ENCODE measurements at regions not wholly inside any gene's neighbourhood (a gene's known extent, or its start where the extent isn't known, plus 50 kb on each side); places are given as distances from the start of the nearest gene placed in this dataset.

GRCh38 chr4:101593666-101594065, 196.9 kb upstream of the BANK1 start:
- TF ChIP-seq ZNF280D (CRISPR knock-in tag; IDR thresholded peaks at IDR 0.05), result no peak
- TF ChIP-seq MAX (IDR thresholded peaks at IDR 0.05), result no peak
- TF ChIP-seq TAF1 (CRISPR knock-in tag; IDR thresholded peaks at IDR 0.05), result no peak
- TF ChIP-seq JUNB (CRISPR knock-in tag; IDR thresholded peaks at IDR 0.05; ENCODE audit: borderline replicate concordance), result no peak
- TF ChIP-seq SNAPC5 (CRISPR knock-in tag; IDR thresholded peaks at IDR 0.05; ENCODE audit: borderline replicate concordance), result no peak
- TF ChIP-seq USF2 (IDR thresholded peaks at IDR 0.05; ENCODE audit: low read depth, low read length), result no peak
- no peak for TF ChIP-seq USF2 (CRISPR knock-in tag; IDR thresholded peaks at IDR 0.05; ENCODE audit: borderline replicate concordance)
- no peak for TF ChIP-seq ZNF558 (CRISPR knock-in tag; IDR thresholded peaks at IDR 0.05; ENCODE audit: borderline replicate concordance)
